Keratinocyte (primary cell): ENCODE measurements at regions not wholly inside any gene's neighbourhood (a gene's known extent, or its start where the extent isn't known, plus 50 kb on each side); places are given as distances from the start of the nearest gene placed in this dataset.

Source experiments
- DNase-seq: peaks from one replicate; pipeline ENCODE4 v3.0.0-alpha.2; 2011; ENCODE audit warnings: low read depth, missing footprints, low spot score
- FAIRE-seq: peaks from 2 replicates; lab custom pipeline; 2011; peaks lifted over from hg19 to GRCh38; lab: Jason Lieb, UNC
- H2AFZ ChIP-seq: 2 replicates; pipeline ENCODE4 v1.6.0; 2012; ENCODE audit warnings: low read length, control low read depth, inconsistent platforms; ENCODE audit not compliant: control insufficient read depth
- H3K27ac ChIP-seq: 2 replicates; pipeline ENCODE4 v1.5.1; 2011; ENCODE audit warnings: low read length; ENCODE audit not compliant: control insufficient read depth, insufficient read depth
- H3K27me3 ChIP-seq: 3 replicates; pipeline ENCODE4 v1.6.0; 2011; ENCODE audit warnings: low read length; ENCODE audit not compliant: control insufficient read depth, insufficient read depth; ENCODE audit errors: extremely low read depth
- H3K36me3 ChIP-seq, 2 experiments: 2 replicates in 1 of 2; 3 replicates in 1 of 2; pipeline ENCODE4 v1.5.1; 2011; ENCODE audit warnings: low read length in 2 of 2, mild to moderate bottlenecking in 1 of 2; ENCODE audit not compliant: control insufficient read depth in 2 of 2, insufficient read depth in 2 of 2; ENCODE audit errors: extremely low read depth in 1 of 2
- H3K4me1 ChIP-seq: 3 replicates; pipeline ENCODE4 v1.5.1; 2011; ENCODE audit warnings: low read length; ENCODE audit not compliant: control insufficient read depth, insufficient read depth; ENCODE audit errors: extremely low read depth
- H3K4me2 ChIP-seq: 3 replicates; pipeline ENCODE4 v1.6.0; 2011; ENCODE audit warnings: low read depth, low read length; ENCODE audit not compliant: control insufficient read depth, insufficient read depth; ENCODE audit errors: extremely low read depth
- H3K4me3 ChIP-seq, 3 experiments: fragments of 200-600 bp in 1 of 3; sonication (generic) in 1 of 3; 2 replicates in 2 of 3; 3 replicates in 1 of 3; pipeline ENCODE4 v1.5.1; 2011 to 2016; ENCODE audit warnings: low read length in 3 of 3, mild to moderate bottlenecking in 3 of 3, control low read depth in 2 of 3, inconsistent platforms in 1 of 3, low read depth in 1 of 3, mixed read lengths in 1 of 3, mixed run types in 1 of 3, moderate library complexity in 1 of 3; ENCODE audit not compliant: control insufficient read depth in 2 of 3, insufficient read depth in 2 of 3; ENCODE audit errors: extremely low read depth in 1 of 3
- H3K79me2 ChIP-seq: 2 replicates; pipeline ENCODE4 v1.6.0; 2012; ENCODE audit warnings: low read length; ENCODE audit not compliant: control insufficient read depth, insufficient read depth
- H3K9ac ChIP-seq: 3 replicates; pipeline ENCODE4 v1.6.0; 2011; ENCODE audit warnings: low read length; ENCODE audit not compliant: control insufficient read depth, insufficient read depth; ENCODE audit errors: extremely low read depth
- H3K9me1 ChIP-seq: 3 replicates; pipeline ENCODE4 v1.6.0; 2011; ENCODE audit warnings: low read length; ENCODE audit not compliant: control insufficient read depth, insufficient read depth; ENCODE audit errors: extremely low read depth
- H3K9me3 ChIP-seq: 2 replicates; pipeline ENCODE4 v1.5.1; 2012; ENCODE audit warnings: low read depth, low read length; ENCODE audit not compliant: control insufficient read depth
- H4K20me1 ChIP-seq: 3 replicates; pipeline ENCODE4 v1.6.0; 2011; ENCODE audit warnings: low read length; ENCODE audit not compliant: control insufficient read depth, insufficient read depth; ENCODE audit errors: extremely low read depth
- EZH2 ChIP-seq: IDR thresholded peaks from one replicate; pipeline ENCODE4 v1.6.1; 2012; ENCODE audit warnings: inconsistent platforms, mild to moderate bottlenecking, low read length, moderate library complexity
- dilution Hi-C: fragments of 300-500 bp; cut with MboI; formaldehyde crosslinking; loops from one replicate; pipeline ENCODE4 v1.7.0; 2020; ENCODE audit warnings: low sequenced_read_pairs; ENCODE audit not compliant: extremely low pct_ligation_motif_present
- TF ChIP-seq, protein P1 (sequence below), 3 experiments: IDR thresholded peaks in 1 of 3; conservative IDR thresholded peaks in 1 of 3; optimal IDR thresholded peaks in 1 of 3; 2 replicates in 2 of 3; 3 replicates in 1 of 3; pipeline versions ENCODE3 to v1.5.1; 2011; ENCODE audit warnings: low read length in 3 of 3, mild to moderate bottlenecking in 3 of 3, moderate library complexity in 2 of 3, control low read depth in 1 of 3, inconsistent platforms in 1 of 3; ENCODE audit not compliant: insufficient read depth in 2 of 3; ENCODE audit errors: extremely low read depth in 1 of 3

GRCh38 chr7:115775981-115776380 is 254.6 kb downstream of the TFEC start:
- Histone ChIP-seq H4K20me1 (no peaks in the 10 kb centered on the region), H3K9me3 (no peaks in the 10 kb centered on the region), H3K9me1 (no peaks in the 10 kb centered on the region), H3K4me2 (no peak overlapping the region), H3K9ac (no peak overlapping the region), H3K79me2 (no peaks in the 10 kb centered on the region), H3K4me3 (no peak overlapping the region), H3K27ac (no peak overlapping the region), H3K4me1 (no peaks in the 10 kb centered on the region), H3K36me3 (no peaks in the 10 kb centered on the region), H2AFZ (no peak overlapping the region), H3K27me3 (no peaks in the 10 kb centered on the region)
- TF ChIP-seq, protein P1, sequence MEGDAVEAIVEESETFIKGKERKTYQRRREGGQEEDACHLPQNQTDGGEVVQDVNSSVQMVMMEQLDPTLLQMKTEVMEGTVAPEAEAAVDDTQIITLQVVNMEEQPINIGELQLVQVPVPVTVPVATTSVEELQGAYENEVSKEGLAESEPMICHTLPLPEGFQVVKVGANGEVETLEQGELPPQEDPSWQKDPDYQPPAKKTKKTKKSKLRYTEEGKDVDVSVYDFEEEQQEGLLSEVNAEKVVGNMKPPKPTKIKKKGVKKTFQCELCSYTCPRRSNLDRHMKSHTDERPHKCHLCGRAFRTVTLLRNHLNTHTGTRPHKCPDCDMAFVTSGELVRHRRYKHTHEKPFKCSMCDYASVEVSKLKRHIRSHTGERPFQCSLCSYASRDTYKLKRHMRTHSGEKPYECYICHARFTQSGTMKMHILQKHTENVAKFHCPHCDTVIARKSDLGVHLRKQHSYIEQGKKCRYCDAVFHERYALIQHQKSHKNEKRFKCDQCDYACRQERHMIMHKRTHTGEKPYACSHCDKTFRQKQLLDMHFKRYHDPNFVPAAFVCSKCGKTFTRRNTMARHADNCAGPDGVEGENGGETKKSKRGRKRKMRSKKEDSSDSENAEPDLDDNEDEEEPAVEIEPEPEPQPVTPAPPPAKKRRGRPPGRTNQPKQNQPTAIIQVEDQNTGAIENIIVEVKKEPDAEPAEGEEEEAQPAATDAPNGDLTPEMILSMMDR (optimal IDR thresholded peaks at IDR 0.05 in 1 of 3, IDR thresholded peaks at IDR 0.05 in 1 of 3, conservative IDR thresholded peaks at IDR 0.05 in 1 of 3; ENCODE audit: extremely low read depth in 1 of 3, insufficient read depth in 2 of 3, low read length in 3 of 3), result no peak
- no peak for TF ChIP-seq EZH2
- DNase-seq (no peak), FAIRE-seq (no peak)
- dilution Hi-C loops, result no loop called here

DNA sequence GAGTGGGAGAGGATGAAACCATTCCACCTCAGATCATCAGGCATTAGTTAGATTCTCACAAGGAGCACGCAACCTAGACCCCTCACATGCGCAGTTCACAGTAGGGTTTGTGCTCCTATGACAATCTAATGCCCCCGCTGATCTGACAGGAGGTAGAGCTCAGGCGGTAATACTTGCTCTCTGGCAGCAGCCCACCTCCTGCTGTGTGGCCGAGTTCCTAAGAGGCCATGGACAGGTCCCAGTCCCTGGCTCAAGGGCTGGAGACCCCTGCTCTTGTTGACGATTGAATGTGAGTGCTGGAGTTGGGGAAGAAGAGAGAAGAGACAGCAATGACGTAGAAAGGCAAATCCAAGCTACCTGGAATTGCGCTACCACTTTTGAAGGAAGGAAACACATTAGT is 267.2 kb downstream of the TFEC start:
- H3K9me3 ChIP-seq, result no peaks in the 10 kb centered on the region
- H3K79me2 ChIP-seq, result no peaks in the 10 kb centered on the region
- no peaks in the 10 kb centered on the region for H4K20me1 ChIP-seq
- no peak for TF ChIP-seq EZH2
- TF ChIP-seq, protein P1 (optimal IDR thresholded peaks at IDR 0.05 in 1 of 3, IDR thresholded peaks at IDR 0.05 in 1 of 3, conservative IDR thresholded peaks at IDR 0.05 in 1 of 3; ENCODE audit: extremely low read depth in 1 of 3, insufficient read depth in 2 of 3, low read length in 3 of 3), result no peak
- DNase-seq (no peak), FAIRE-seq (no peak)
- H3K27ac ChIP-seq, result no peak overlapping the region
- no peak overlapping the region for H3K4me2 ChIP-seq
- no peak overlapping the region for H3K9ac ChIP-seq
- dilution Hi-C loops, result no loop called here
- H3K4me3 ChIP-seq, result no peak overlapping the region
- H2AFZ ChIP-seq, result no peak overlapping the region
- H3K36me3 ChIP-seq, result no peaks in the 10 kb centered on the region
- H3K9me1 ChIP-seq, result no peaks in the 10 kb centered on the region
- no peaks in the 10 kb centered on the region for H3K4me1 ChIP-seq
- no peaks in the 10 kb centered on the region for H3K27me3 ChIP-seq
